ENCODE measurements at regions not wholly inside any gene's neighbourhood (a gene's known extent, or its start where the extent isn't known, plus 50 kb on each side); places are given as distances from the start of the nearest gene placed in this dataset.
"Not testable (repeated sequence)": the region's sequence is repeated elsewhere in the genome, so short reads cannot be mapped to it uniquely, and the experiment has no call there.

GRCh38 chr1:43090157-43090556 is 81.9 kb downstream of the EBNA1BP2 start:
- TF ChIP-seq, protein P1, sequence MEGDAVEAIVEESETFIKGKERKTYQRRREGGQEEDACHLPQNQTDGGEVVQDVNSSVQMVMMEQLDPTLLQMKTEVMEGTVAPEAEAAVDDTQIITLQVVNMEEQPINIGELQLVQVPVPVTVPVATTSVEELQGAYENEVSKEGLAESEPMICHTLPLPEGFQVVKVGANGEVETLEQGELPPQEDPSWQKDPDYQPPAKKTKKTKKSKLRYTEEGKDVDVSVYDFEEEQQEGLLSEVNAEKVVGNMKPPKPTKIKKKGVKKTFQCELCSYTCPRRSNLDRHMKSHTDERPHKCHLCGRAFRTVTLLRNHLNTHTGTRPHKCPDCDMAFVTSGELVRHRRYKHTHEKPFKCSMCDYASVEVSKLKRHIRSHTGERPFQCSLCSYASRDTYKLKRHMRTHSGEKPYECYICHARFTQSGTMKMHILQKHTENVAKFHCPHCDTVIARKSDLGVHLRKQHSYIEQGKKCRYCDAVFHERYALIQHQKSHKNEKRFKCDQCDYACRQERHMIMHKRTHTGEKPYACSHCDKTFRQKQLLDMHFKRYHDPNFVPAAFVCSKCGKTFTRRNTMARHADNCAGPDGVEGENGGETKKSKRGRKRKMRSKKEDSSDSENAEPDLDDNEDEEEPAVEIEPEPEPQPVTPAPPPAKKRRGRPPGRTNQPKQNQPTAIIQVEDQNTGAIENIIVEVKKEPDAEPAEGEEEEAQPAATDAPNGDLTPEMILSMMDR (IDR thresholded peaks at IDR 0.05; ENCODE audit: poor library complexity): not testable (repeated sequence)
- TF ChIP-seq EZH2 (IDR thresholded peaks at IDR 0.05; ENCODE audit: borderline replicate concordance): not testable (repeated sequence)
